HEK293T (cell line): ENCODE measurements at regions not wholly inside any gene's neighbourhood (a gene's known extent, or its start where the extent isn't known, plus 50 kb on each side); places are given as distances from the start of the nearest gene placed in this dataset.

ENCODE experiments used
- ARNT ChIP-seq: fragments of 450-650 bp; IDR thresholded peaks from 2 replicates; pipeline ENCODE4 v1.6.1; 2017; ENCODE audit warnings: mild to moderate bottlenecking
- L3MBTL2 ChIP-seq: fragments of 450-650 bp; conservative IDR thresholded peaks from 2 replicates; pipeline ENCODE4 v1.6.1; 2016; ENCODE audit warnings: mild to moderate bottlenecking
- PKNOX1 ChIP-seq: fragments of 450-650 bp; IDR thresholded peaks from 2 replicates; pipeline ENCODE4 v1.6.1; 2016
- SP1 ChIP-seq: fragments of 450-650 bp; IDR thresholded peaks from 2 replicates; pipeline ENCODE4 v1.6.1; 2017
- SUZ12 ChIP-seq: fragments of 450-650 bp; IDR thresholded peaks from 2 replicates; pipeline ENCODE4 v1.6.1; 2016; ENCODE audit warnings: mild to moderate bottlenecking

GRCh38 chr1:25129380-25129779 lies 102.9 kb downstream of the SYF2 start:
- TF ChIP-seq SP1 = no peak
- TF ChIP-seq ARNT = no peak
- TF ChIP-seq PKNOX1 = no peak
- no peak for TF ChIP-seq SUZ12
- no peak for TF ChIP-seq L3MBTL2
